HEK293T (cell line): ENCODE measurements at regions not wholly inside any gene's neighbourhood (a gene's known extent, or its start where the extent isn't known, plus 50 kb on each side); places are given as distances from the start of the nearest gene placed in this dataset.

Experiments
- CTCF ChIA-PET: fragments of 350-600 bp; formaldehyde crosslinking; extraction: SDS; loops from one replicate; lab custom pipeline; 2021; ENCODE audit warnings: antibody characterized with exemption, inconsistent platforms; lab: Yijun Ruan, JAX
- POLR2A ChIA-PET: fragments of 350-600 bp; formaldehyde crosslinking; extraction: SDS; loops from one replicate; lab custom pipeline; 2020; ENCODE audit warnings: antibody characterized with exemption, inconsistent platforms; lab: Yijun Ruan, JAX
- DNase-seq: peaks from one replicate; pipeline ENCODE4 v3.0.0; 2012; ENCODE audit warnings: mixed read lengths; ENCODE audit errors: extremely low spot score
- ARNT ChIP-seq: fragments of 450-650 bp; IDR thresholded peaks from 2 replicates; pipeline ENCODE4 v1.6.1; 2017; ENCODE audit warnings: mild to moderate bottlenecking
- BHLHE40 ChIP-seq: fragments of 450-650 bp; IDR thresholded peaks from 2 replicates; pipeline ENCODE4 v1.6.1; 2016; ENCODE audit warnings: mild to moderate bottlenecking, moderate library complexity, borderline replicate concordance
- CTBP1 ChIP-seq: fragments of 450-650 bp; IDR thresholded peaks from 2 replicates; pipeline ENCODE4 v1.6.1; 2016; ENCODE audit warnings: borderline replicate concordance
- ELF4 ChIP-seq: fragments of 450-650 bp; IDR thresholded peaks from 2 replicates; pipeline ENCODE4 v1.6.1; 2017; ENCODE audit warnings: antibody characterized with exemption
- FOXA1 ChIP-seq: fragments of 450-650 bp; IDR thresholded peaks from 2 replicates; pipeline ENCODE4 v1.6.1; 2016; ENCODE audit warnings: mild to moderate bottlenecking
- FOXK2 ChIP-seq: fragments of 450-650 bp; IDR thresholded peaks from 2 replicates; pipeline ENCODE4 v1.6.1; 2016; ENCODE audit warnings: mild to moderate bottlenecking
- FOXM1 ChIP-seq: fragments of 450-650 bp; IDR thresholded peaks from 2 replicates; pipeline ENCODE4 v1.6.1; 2017; ENCODE audit warnings: mild to moderate bottlenecking, borderline replicate concordance
- HDGF ChIP-seq: fragments of 450-650 bp; IDR thresholded peaks from 2 replicates; pipeline ENCODE4 v1.6.1; 2017; ENCODE audit warnings: antibody characterized with exemption, borderline replicate concordance
- L3MBTL2 ChIP-seq: fragments of 450-650 bp; conservative IDR thresholded peaks from 2 replicates; pipeline ENCODE4 v1.6.1; 2016; ENCODE audit warnings: mild to moderate bottlenecking
- LEF1 ChIP-seq: fragments of 450-650 bp; IDR thresholded peaks from 2 replicates; pipeline ENCODE4 v1.6.1; 2017; ENCODE audit warnings: mild to moderate bottlenecking, borderline replicate concordance
- NFRKB ChIP-seq: fragments of 450-650 bp; IDR thresholded peaks from 2 replicates; pipeline ENCODE4 v1.6.1; 2016; ENCODE audit warnings: mild to moderate bottlenecking, moderate library complexity
- PKNOX1 ChIP-seq: fragments of 450-650 bp; IDR thresholded peaks from 2 replicates; pipeline ENCODE4 v1.6.1; 2016
- SP1 ChIP-seq: fragments of 450-650 bp; IDR thresholded peaks from 2 replicates; pipeline ENCODE4 v1.6.1; 2017
- SUZ12 ChIP-seq: fragments of 450-650 bp; IDR thresholded peaks from 2 replicates; pipeline ENCODE4 v1.6.1; 2016; ENCODE audit warnings: mild to moderate bottlenecking
- TARDBP ChIP-seq: fragments of 450-650 bp; IDR thresholded peaks from 2 replicates; pipeline ENCODE4 v1.6.1; 2016
- ZNF384 ChIP-seq: fragments of 450-650 bp; IDR thresholded peaks from 2 replicates; pipeline ENCODE4 v1.6.1; 2016

- no peak for DNase-seq
- POLR2A ChIA-PET, result no interaction called here
- TF ChIP-seq PKNOX1, result no peak
- CTCF ChIA-PET, result no interaction called here
Observed at GRCh38 chr5:124935065-124935464, 188.6 kb upstream of the ZNF608 start.

GRCh38 chr5:124936626-124936933, 190.1 kb upstream of the ZNF608 start:
- ChIA-PET CTCF (no interaction called here), POLR2A (no interaction called here)
- no peak for TF ChIP-seq TARDBP
- TF ChIP-seq ARNT, result no peak
- no peak for TF ChIP-seq LEF1
- no peak for TF ChIP-seq BHLHE40
- TF ChIP-seq ZNF384, result no peak
- TF ChIP-seq L3MBTL2, result no peak
- no peak for TF ChIP-seq NFRKB
- TF ChIP-seq ELF4, result no peak
- TF ChIP-seq PKNOX1, result no peak
- TF ChIP-seq CTBP1, result no peak
- no peak for TF ChIP-seq FOXA1
- TF ChIP-seq FOXM1, result no peak
- TF ChIP-seq SP1, result no peak
- no peak for DNase-seq

DNA sequence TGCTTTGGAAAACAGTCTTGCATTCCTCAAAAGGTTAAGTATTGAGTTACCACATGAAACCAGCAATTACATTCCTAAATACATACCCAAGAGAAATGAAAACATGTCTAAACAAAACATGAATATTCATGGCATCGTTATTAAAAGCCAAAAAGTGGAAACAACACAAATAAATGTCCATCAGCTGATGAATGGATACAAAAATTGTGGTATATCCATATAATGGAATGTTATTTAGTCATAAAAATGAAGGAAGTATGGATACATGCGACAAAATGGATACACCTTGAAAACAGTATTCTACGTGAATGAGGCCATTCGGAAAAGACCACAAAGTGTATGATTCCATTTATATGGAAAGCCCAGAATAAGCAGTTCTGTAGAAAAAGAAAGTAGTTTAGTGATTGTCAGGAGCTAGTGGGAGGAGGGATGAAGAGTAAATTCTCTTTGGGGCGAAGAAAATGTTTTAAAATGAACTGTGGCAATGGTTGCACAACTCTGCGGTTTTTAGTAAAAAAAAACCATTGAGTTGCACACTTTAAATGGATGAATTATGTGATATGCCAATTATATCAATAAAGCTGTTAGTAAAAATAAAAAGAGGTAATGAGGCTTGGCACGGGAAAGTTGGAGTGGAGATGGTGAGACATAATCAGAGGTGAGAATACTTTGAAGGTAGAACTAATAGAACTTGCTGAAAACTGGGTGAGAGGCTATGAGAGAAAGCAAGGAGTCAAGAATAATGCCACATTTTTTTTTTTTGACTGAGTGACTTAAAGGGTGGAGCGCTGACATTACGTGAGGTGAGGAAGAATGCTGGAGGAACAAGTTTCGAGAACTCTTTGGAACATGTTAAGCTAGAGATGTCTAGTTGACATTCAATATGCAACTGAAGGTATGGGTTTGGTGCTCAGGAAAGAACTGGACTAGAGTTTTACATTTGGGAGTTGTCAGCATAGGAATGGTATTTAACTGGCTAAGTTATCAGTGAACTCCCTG, 194.9 kb upstream of the ZNF608 start:
- CTCF ChIA-PET, result no interaction called here
- no peak for TF ChIP-seq ELF4
- no peak for TF ChIP-seq HDGF
- no peak for TF ChIP-seq TARDBP
- no peak for TF ChIP-seq FOXM1
- no peak for DNase-seq
- POLR2A ChIA-PET, result no interaction called here

- ChIA-PET POLR2A (no interaction called here), CTCF (interaction anchor here (0.7 kb wide), 1 partner anchor 204 kb away, joined by 4 read pairs; no protein-coding TSS in a partner anchor)
- no peak for DNase-seq
- TF ChIP-seq PKNOX1, result peak; percentile 64
- no peak for TF ChIP-seq ELF4
Observed at GRCh38 chr5:124948062-124948753, 201.8 kb upstream of the ZNF608 start.

DNA sequence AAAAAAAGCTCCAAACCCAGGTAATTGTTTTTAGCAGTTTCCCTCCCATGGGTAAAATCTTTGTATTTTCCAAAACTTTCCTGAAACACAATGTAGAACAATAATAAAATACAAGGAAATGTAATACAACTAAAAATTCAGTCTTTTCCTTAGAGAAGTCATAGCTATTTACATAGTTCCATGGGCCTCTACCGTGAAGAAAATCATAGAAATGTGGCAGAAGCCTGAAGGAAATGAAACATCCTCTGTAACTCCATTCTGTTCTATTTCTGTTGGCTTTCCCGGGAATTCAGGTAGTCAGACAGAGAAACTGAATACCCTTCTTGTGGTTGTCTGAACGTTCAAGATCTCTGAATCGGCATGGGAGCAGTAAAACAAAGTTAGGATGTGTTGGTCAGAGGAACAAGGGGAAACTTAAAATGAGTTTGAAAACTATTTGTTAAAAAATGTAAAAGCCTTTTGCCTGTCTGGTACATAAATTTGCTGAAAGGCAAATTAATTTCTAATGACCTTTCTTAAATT, 202.4 kb upstream of the ZNF608 start:
- POLR2A ChIA-PET, result interaction anchor here (1.5 kb wide), 1 partner anchor 20 kb away, joined by 3 read pairs; no protein-coding TSS in a partner anchor
- no peak for DNase-seq
- CTCF ChIA-PET, result interaction anchor here (0.6 to 0.7 kb wide), 2 partner anchors 204 to 253 kb away, joined by 4 read pairs; no protein-coding TSS in a partner anchor
- TF ChIP-seq CTBP1 (no peak), L3MBTL2 (no peak), HDGF (no peak), ARNT (no peak), TARDBP (no peak), PKNOX1 (no peak), ELF4 (no peak), LEF1 (no peak), NFRKB (no peak), BHLHE40 (no peak), SP1 (no peak), FOXK2 (no peak), SUZ12 (no peak), FOXA1 (no peak), ZNF384 (no peak), FOXM1 (no peak)

DNA sequence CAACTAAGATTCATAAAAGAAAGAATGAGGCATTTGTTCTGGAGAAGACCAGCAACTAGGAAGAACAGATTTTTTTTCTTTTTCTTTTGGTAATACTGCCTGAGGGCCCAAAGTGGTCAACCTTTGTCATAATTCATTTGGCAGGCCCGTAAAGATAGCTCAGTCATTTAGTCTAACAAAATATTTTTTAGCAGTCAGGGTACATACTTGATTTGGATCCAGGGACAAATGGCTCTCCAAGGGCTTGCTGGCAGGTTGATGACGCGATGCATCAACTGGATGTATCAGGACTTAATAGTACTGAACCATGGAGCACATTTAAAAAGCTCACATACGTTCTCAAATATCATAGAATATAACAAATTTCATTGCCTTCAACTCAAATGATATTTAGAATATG, 203.4 kb upstream of the ZNF608 start:
- POLR2A ChIA-PET, result interaction anchor here (1.5 kb wide), 1 partner anchor 21 kb away, joined by 3 read pairs; no protein-coding TSS in a partner anchor
- CTCF ChIA-PET, result no interaction called here
- DNase-seq, result no peak
- TF ChIP-seq PKNOX1 (peak; percentile 34; the same call in 1 of the 2 replicates), TARDBP (no peak), SP1 (no peak)
